Activated B cell treated with CpG ODN at 0.5 μM for 24 hours (primary cell): ENCODE measurements at regions not wholly inside any gene's neighbourhood (a gene's known extent, or its start where the extent isn't known, plus 50 kb on each side); places are given as distances from the start of the nearest gene placed in this dataset.

Experiments
- ATAC-seq: fragments of 200-7000 bp; cut with Tn5 transposase; one replicate; pipeline ENCODE4 v1.10.0; 2021; ENCODE audit warnings: low read depth, mild to moderate bottlenecking, moderate library complexity
- CTCF ChIA-PET: fragments of 350-600 bp; sonication (Branson Sonifier 250); formaldehyde crosslinking; loops from one replicate; lab custom pipeline; 2021; ENCODE audit warnings: antibody characterized with exemption; lab: Charles Lee
- POLR2A ChIA-PET: fragments of 350-600 bp; sonication (Branson Sonifier 250); formaldehyde crosslinking; loops from one replicate; lab custom pipeline; 2021; ENCODE audit warnings: antibody characterized with exemption; lab: Charles Lee
- DNase-seq: peaks from one replicate; pipeline ENCODE4 v3.0.0; 2022
- H3K27ac Mint-ChIP-seq: one replicate; pipeline ENCODE4 v1.8.0; 2020; ENCODE audit warnings: mixed read lengths
- H3K27me3 Mint-ChIP-seq: one replicate; pipeline ENCODE4 v1.8.0; 2021; ENCODE audit warnings: mixed read lengths
- H3K36me3 Mint-ChIP-seq: one replicate; pipeline ENCODE4 v1.8.0; 2021; ENCODE audit warnings: low read depth, mixed read lengths
- H3K4me1 Mint-ChIP-seq: one replicate; pipeline ENCODE4 v1.8.0; 2021; ENCODE audit warnings: mixed read lengths
- H3K4me3 Mint-ChIP-seq: one replicate; pipeline ENCODE4 v1.8.0; 2020; ENCODE audit warnings: mild to moderate bottlenecking, mixed read lengths
- H3K9me3 Mint-ChIP-seq: one replicate; pipeline ENCODE4 v1.8.0; 2020; ENCODE audit warnings: mixed read lengths
- CTCF ChIP-seq: fragments of 200-600 bp; IDR thresholded peaks from one replicate; pipeline ENCODE4 v1.8.0; 2022; ENCODE audit warnings: antibody characterized with exemption, mild to moderate bottlenecking
- intact Hi-C: fragments of 100-400 bp; cut with micrococcal nuclease; formaldehyde crosslinking; loops from one replicate; pipeline ENCODE4 v1.15.1; 2024

GRCh38 chr7:125173571-125173970 lies 243.9 kb upstream of the POT1 start:
- Mint-ChIP-seq H3K4me3 (no peak overlapping the region), H3K27ac (no peak overlapping the region), H3K36me3 (no peaks in the 10 kb centered on the region), H3K4me1 (no peaks in the 10 kb centered on the region), H3K27me3 (no peaks in the 10 kb centered on the region), H3K9me3 (peaks cover 5% of the 10 kb centered on the region)
- intact Hi-C loops, result no loop called here
- no peak for TF ChIP-seq CTCF
- no peak for ATAC-seq
- POLR2A ChIA-PET, result no interaction called here
- CTCF ChIA-PET, result no interaction called here
- DNase-seq, result no peak

- Mint-ChIP-seq H3K4me3 (no peak overlapping the region), H3K9me3 (no peaks in the 10 kb centered on the region), H3K4me1 (no peaks in the 10 kb centered on the region), H3K27ac (no peak overlapping the region), H3K27me3 (no peaks in the 10 kb centered on the region), H3K36me3 (no peaks in the 10 kb centered on the region)
- ATAC-seq, result no peak
- ChIA-PET POLR2A (no interaction called here), CTCF (no interaction called here)
- DNase-seq, result no peak
- TF ChIP-seq CTCF, result no peak
- intact Hi-C loops, result no loop called here
These were observed 239.5 kb upstream of the POT1 start for GRCh38 chr7:125169088-125169487.

- no peak for TF ChIP-seq CTCF
- Mint-ChIP-seq H3K36me3 (no peaks in the 10 kb centered on the region), H3K27me3 (no peaks in the 10 kb centered on the region), H3K4me1 (no peaks in the 10 kb centered on the region), H3K9me3 (peaks cover 7% of the 10 kb centered on the region), H3K4me3 (no peak overlapping the region), H3K27ac (no peak overlapping the region)
- ChIA-PET CTCF (no interaction called here), POLR2A (no interaction called here)
- no peak for DNase-seq
- ATAC-seq, result no peak
- intact Hi-C loops, result no loop called here
These were observed 225.3 kb upstream of the POT1 start for GRCh38 chr7:125154930-125155329.

- H3K9me3 Mint-ChIP-seq, result no peaks in the 10 kb centered on the region
- H3K36me3 Mint-ChIP-seq, result no peaks in the 10 kb centered on the region
- no peak overlapping the region for H3K27ac Mint-ChIP-seq
- H3K4me1 Mint-ChIP-seq, result no peaks in the 10 kb centered on the region
- ChIA-PET POLR2A (no interaction called here), CTCF (no interaction called here)
- H3K4me3 Mint-ChIP-seq, result no peak overlapping the region
- TF ChIP-seq CTCF, result no peak
- intact Hi-C loops, result no loop called here
- no peaks in the 10 kb centered on the region for H3K27me3 Mint-ChIP-seq
- DNase-seq, result no peak
- ATAC-seq, result no peak
These were observed 219.5 kb upstream of the POT1 start for GRCh38 chr7:125149151-125149550.

GRCh38 chr7:125147047-125147446 lies 217.4 kb upstream of the POT1 start:
- CTCF ChIA-PET, result no interaction called here
- Mint-ChIP-seq H3K9me3 (no peaks in the 10 kb centered on the region), H3K36me3 (no peaks in the 10 kb centered on the region), H3K4me1 (no peaks in the 10 kb centered on the region), H3K4me3 (no peak overlapping the region), H3K27me3 (no peaks in the 10 kb centered on the region), H3K27ac (no peak overlapping the region)
- TF ChIP-seq CTCF, result no peak
- POLR2A ChIA-PET, result no interaction called here
- intact Hi-C loops, result no loop called here
- DNase-seq (no peak), ATAC-seq (no peak)
